Gastroesophageal sphincter (tissue), 4 donors: ENCODE measurements at regions not wholly inside any gene's neighbourhood (a gene's known extent, or its start where the extent isn't known, plus 50 kb on each side); places are given as distances from the start of the nearest gene placed in this dataset.
"Not testable (repeated sequence)": the region's sequence is repeated elsewhere in the genome, so short reads cannot be mapped to it uniquely, and the experiment has no call there.

Experiments used
- ATAC-seq: fragments of 150-250 bp; one replicate; pipeline ENCODE4 v1.9.1; 2016; ENCODE audit warnings: mild to moderate bottlenecking, moderate library complexity
- H3K27ac ChIP-seq, 4 donors: fragments of 200-600 bp; sonication (generic) in 3 of 4; 1 replicate in 3 of 4; 2 replicates in 1 of 4; pipeline ENCODE4 v1.5.1; 2016 to 2019
- H3K27me3 ChIP-seq: fragments of 200-600 bp; sonication (generic); one replicate; pipeline ENCODE4 v1.5.1; 2019
- H3K36me3 ChIP-seq, 2 donors: fragments of 200-600 bp; sonication (generic); one replicate each; pipeline ENCODE4 v1.5.1; 2019; ENCODE audit warnings: control low read depth in 1 of 2
- H3K4me1 ChIP-seq, 3 donors: fragments of 200-600 bp; sonication (generic); 1 replicate in 2 of 3; 2 replicates in 1 of 3; pipeline ENCODE4 v1.5.1; 2016 to 2019; ENCODE audit warnings: control low read depth in 2 of 3
- H3K4me3 ChIP-seq, 2 donors: fragments of 200-600 bp; sonication (generic); one replicate each; pipeline ENCODE4 v1.5.1; 2019; ENCODE audit warnings: mild to moderate bottlenecking in 1 of 2, moderate library complexity in 1 of 2
- H3K9me3 ChIP-seq, 3 donors: fragments of 200-600 bp; sonication (generic); one replicate each; pipeline ENCODE4 v1.5.1; 2017 to 2019; ENCODE audit warnings: control low read depth in 2 of 3
- EP300 ChIP-seq: sonication (generic); formaldehyde crosslinking; IDR thresholded peaks from one replicate; pipeline ENCODE4 v1.6.1; 2017; ENCODE audit warnings: antibody characterized with exemption, mild to moderate bottlenecking
- POLR2A ChIP-seq, 2 donors: fragments of 450-650 bp; IDR thresholded peaks; one replicate each; pipeline ENCODE4 v1.6.1; 2017; ENCODE audit warnings: antibody characterized with exemption in 2 of 2, mild to moderate bottlenecking in 2 of 2, moderate library complexity in 1 of 2
- POLR2AphosphoS5 ChIP-seq: sonication (generic); formaldehyde crosslinking; IDR thresholded peaks from one replicate; pipeline ENCODE4 v1.6.1; 2017; ENCODE audit warnings: antibody characterized with exemption
- WGBS, 2 donors: methylation state at CpG; one replicate each; pipeline ENCODE4 v1.1.5; 2018; ENCODE audit warnings: low coverage in 1 of 2; 5-methylcytosine and 5-hydroxymethylcytosine counted together
- TF ChIP-seq, protein P1 (sequence below), 4 experiments: fragments of 200-600 bp in 2 of 4; fragments of 450-650 bp in 2 of 4; sonication (generic) in 1 of 4; IDR thresholded peaks; one replicate each; pipeline ENCODE4 v1.5.1; 2017 to 2019; ENCODE audit warnings: antibody characterized with exemption in 4 of 4, mild to moderate bottlenecking in 2 of 4, moderate library complexity in 2 of 4

DNA sequence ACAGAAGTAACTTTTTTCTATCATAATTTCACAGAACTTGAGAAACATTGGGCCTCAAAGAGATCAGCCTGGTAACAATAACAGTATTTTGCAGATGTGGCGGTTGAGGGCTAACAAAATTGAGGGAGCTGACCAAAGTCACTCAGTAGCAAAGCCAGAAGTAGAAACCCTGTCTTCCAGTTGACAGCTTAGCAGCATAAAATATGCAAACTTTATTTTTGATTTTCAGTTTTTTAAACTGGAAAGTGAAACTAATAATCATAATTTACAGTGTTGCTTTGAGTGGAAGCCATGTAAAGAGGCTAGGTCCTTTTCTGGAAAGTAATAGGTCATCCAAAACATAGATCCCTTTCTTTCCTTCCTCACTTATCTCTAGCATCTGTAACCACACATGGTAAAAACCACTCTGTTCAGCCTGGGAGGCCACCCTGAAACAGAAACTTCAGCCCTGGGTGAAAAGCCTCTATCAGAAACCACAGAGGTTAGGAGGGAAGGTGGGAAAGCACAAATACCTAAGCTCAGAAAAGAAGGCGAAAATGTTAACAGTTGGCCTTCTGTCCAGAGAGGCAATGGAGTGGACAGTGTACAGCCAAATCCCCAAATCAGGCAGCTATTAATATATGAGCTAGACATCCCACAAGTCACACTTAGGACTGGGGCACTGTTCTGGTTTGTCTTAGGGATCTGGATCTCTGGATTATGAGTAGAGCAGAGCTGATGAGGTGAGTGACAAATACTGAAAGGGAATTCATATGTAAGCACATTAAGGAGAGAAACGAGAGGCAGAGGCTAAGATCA is 61.1 kb upstream of the ARSJ start:
- no peak for TF ChIP-seq EP300
- no peak for TF ChIP-seq POLR2AphosphoS5
- TF ChIP-seq, protein P1, sequence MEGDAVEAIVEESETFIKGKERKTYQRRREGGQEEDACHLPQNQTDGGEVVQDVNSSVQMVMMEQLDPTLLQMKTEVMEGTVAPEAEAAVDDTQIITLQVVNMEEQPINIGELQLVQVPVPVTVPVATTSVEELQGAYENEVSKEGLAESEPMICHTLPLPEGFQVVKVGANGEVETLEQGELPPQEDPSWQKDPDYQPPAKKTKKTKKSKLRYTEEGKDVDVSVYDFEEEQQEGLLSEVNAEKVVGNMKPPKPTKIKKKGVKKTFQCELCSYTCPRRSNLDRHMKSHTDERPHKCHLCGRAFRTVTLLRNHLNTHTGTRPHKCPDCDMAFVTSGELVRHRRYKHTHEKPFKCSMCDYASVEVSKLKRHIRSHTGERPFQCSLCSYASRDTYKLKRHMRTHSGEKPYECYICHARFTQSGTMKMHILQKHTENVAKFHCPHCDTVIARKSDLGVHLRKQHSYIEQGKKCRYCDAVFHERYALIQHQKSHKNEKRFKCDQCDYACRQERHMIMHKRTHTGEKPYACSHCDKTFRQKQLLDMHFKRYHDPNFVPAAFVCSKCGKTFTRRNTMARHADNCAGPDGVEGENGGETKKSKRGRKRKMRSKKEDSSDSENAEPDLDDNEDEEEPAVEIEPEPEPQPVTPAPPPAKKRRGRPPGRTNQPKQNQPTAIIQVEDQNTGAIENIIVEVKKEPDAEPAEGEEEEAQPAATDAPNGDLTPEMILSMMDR (IDR thresholded peaks at IDR 0.05) = no peak
- TF ChIP-seq POLR2A (IDR thresholded peaks at IDR 0.05) = no peak
- 44 to 91% methylated on average over 2 of the region's 3 CpGs for WGBS, 2 donors
- ATAC-seq = no peak
- no peaks in the 10 kb centered on the region for H3K27me3 ChIP-seq
- H3K36me3 ChIP-seq = no peaks in the 10 kb centered on the region
- no peak overlapping the region for H3K4me3 ChIP-seq
- no peaks in the 10 kb centered on the region for H3K4me1 ChIP-seq
- H3K9me3 ChIP-seq = no peaks in the 10 kb centered on the region
- H3K27ac ChIP-seq = no peak overlapping the region

DNA sequence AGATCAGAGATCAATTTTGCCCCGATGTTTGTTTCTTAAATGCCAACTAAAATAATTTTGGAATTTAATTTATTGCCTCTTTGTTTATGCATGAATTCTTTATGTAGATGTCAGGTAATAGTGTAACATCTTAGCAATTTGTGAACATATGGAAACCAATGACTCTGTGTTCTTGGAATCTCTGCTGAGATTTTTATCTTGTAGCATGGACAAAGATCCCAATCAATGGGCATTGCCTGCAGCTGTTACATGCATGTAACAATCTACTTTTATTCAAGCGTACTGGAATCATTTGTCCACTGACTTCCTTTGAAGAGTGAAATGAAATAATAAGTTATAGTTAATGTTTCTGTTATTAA is 61.6 kb upstream of the ARSJ start:
- TF ChIP-seq, protein P1 (IDR thresholded peaks at IDR 0.05) = no peak
- TF ChIP-seq POLR2AphosphoS5 = no peak
- no peak for TF ChIP-seq POLR2A (IDR thresholded peaks at IDR 0.05)
- TF ChIP-seq EP300 = no peak
- no peak overlapping the region for H3K27ac ChIP-seq
- ATAC-seq = no peak
- no peaks in the 10 kb centered on the region for H3K36me3 ChIP-seq
- 83 to 95% methylated on average over 2 of the region's 2 CpGs for WGBS, 2 donors
- H3K4me1 ChIP-seq = no peaks in the 10 kb centered on the region
- no peaks in the 10 kb centered on the region for H3K9me3 ChIP-seq
- H3K4me3 ChIP-seq = no peak overlapping the region
- H3K27me3 ChIP-seq = no peaks in the 10 kb centered on the region

DNA sequence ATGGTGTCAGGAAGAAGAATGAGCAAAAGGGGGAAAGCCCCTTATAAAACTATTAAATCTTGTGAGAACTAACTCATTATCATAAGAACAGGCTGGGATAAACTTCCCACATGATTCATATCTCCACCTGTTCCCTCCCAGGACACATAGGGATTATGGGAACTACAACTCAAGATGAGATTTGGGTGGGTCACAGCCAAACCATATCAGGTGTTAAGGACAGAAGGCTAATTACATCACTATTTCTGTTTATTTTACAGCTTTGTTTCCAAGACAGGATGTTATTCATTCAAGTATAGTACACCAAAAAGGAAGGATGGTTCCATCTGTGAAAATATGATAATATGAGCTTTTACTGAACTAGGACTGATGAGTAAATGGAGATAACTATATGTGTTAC is 63.7 kb upstream of the ARSJ start:
- no peaks in the 10 kb centered on the region for H3K4me1 ChIP-seq
- TF ChIP-seq EP300 (no peak), POLR2A (IDR thresholded peaks at IDR 0.05) (no peak), POLR2AphosphoS5 (no peak)
- TF ChIP-seq, protein P1 (IDR thresholded peaks at IDR 0.05) = no peak
- H3K9me3 ChIP-seq = no peaks in the 10 kb centered on the region
- H3K4me3 ChIP-seq = no peak overlapping the region
- no peak for ATAC-seq
- no peak overlapping the region for H3K27ac ChIP-seq
- H3K27me3 ChIP-seq = no peaks in the 10 kb centered on the region
- no peaks in the 10 kb centered on the region for H3K36me3 ChIP-seq

DNA sequence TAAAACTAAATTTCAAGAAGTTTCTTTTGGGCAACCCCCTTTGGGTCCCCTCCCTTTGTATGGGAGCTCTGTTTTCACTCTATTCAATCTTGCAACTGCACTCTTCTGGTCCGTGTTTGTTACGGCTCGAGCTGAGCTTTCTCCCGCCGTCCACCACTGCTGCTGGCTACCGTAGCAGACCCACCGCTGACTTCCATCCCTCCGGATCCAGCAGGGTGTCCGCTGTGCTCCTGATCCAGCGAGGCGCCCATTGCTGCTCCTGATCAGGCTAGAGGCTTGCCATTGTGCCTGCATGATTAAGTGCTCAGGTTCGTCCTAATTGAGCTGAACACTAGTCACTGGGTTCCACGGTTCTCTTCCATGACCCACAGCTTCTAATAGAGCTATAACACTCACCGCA is 64.9 kb upstream of the ARSJ start:
- H3K27ac ChIP-seq, ATAC-seq, H3K4me3 ChIP-seq, H3K4me1 ChIP-seq, H3K9me3 ChIP-seq, H3K36me3 ChIP-seq, H3K27me3 ChIP-seq: not testable (repeated sequence)
- WGBS, 2 donors = 90 to 92% methylated on average over 9 to 11 of the region's 14 CpGs

DNA sequence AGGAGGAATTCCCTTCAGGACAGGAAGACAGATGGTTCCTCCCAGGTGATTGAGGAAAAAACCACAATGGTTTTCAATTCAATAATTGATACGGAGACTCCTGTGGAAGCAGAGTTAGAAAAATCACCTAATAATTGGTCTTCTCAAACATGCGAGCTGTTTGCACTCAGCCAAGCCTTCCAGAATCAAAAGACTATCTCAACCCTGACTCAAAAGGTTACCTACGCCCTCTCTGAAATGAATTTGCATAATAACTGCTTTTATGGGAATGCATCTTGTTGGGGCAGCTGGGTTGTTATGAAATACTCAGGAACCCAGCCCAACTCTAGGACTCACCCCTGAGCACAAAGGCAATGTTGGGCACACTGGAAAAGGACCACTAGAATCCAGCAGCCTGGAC is 66.9 kb upstream of the ARSJ start:
- H3K9me3 ChIP-seq = no peaks in the 10 kb centered on the region
- H3K4me1 ChIP-seq = no peaks in the 10 kb centered on the region
- no peaks in the 10 kb centered on the region for H3K36me3 ChIP-seq
- no peaks in the 10 kb centered on the region for H3K27me3 ChIP-seq
- no peak for ATAC-seq
- H3K27ac ChIP-seq = no peak overlapping the region
- no peak overlapping the region for H3K4me3 ChIP-seq
- no peak for TF ChIP-seq POLR2AphosphoS5
- TF ChIP-seq, protein P1 (IDR thresholded peaks at IDR 0.05) = no peak
- no peak for TF ChIP-seq POLR2A (IDR thresholded peaks at IDR 0.05)
- no peak for TF ChIP-seq EP300
- 72 to 93% methylated on average over 2 to 3 of the region's 3 CpGs for WGBS, 2 donors

DNA sequence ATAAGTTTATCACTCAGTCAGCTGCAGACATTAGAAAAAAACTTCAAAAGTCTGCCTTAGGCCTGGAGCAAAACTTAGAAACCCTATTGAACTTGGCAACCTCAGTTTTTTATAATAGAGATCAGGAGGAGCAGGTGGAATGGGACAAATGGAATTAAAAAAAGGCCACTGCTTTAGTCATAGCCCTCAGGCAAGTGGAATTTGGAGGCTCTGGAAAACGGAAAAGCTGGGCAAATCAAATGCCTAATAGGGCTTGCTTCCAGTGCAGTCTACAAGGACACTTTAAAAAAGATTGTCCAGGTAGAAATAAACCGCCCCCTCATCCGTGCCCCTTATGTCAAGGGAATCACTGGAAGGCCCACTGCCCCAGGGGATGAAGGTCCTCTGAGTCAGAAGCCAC is 68.7 kb upstream of the ARSJ start:
- H3K36me3 ChIP-seq, H3K27me3 ChIP-seq, H3K27ac ChIP-seq, H3K4me3 ChIP-seq, H3K9me3 ChIP-seq, ATAC-seq, H3K4me1 ChIP-seq: not testable (repeated sequence)
- 90 to 100% methylated on average over 1 to 3 of the region's 3 CpGs for WGBS, 2 donors
